ENCODE measurements at regions not wholly inside any gene's neighbourhood (a gene's known extent, or its start where the extent isn't known, plus 50 kb on each side); places are given as distances from the start of the nearest gene placed in this dataset.

DNA sequence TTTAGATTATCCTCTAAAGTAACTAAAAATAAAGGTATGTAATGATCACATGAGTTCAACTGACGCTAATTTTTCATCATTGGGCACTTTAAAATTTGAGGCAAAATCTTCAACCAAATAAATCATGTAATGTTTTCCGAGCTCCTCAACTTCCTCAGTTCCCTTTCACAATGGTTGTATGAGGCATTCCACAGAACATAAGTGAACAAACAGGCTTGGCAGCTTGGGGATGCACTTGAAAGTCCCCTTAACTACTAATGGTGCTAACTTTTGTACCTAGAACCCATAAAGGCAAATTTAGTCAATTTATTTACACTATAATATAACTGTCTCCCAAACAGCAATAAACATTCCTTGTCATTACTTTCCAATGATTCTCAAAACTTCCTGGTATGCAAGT, 1137.9 kb downstream of the ROBO2 start:
- Histone ChIP-seq H3K23ac (ENCODE audit: low read length in 2 of 2) (no peak overlapping the region), H2AK5ac (ENCODE audit: low read length, severe bottlenecking) (no peak overlapping the region), H3K4me1 (ENCODE audit: control insufficient read depth, insufficient read depth, low read depth, low read length) (no peaks in the 10 kb centered on the region), H2BK15ac (ENCODE audit: low read depth, poor library complexity, severe bottlenecking) (no peak overlapping the region), H2BK12ac (ENCODE audit: low read length in 2 of 2) (no peak overlapping the region), H2AFZ (ENCODE audit: low read depth, low read length) (no peak overlapping the region), H3K36me3 (ENCODE audit: control insufficient read depth in 1 of 2, insufficient read depth in 2 of 2, low read depth in 1 of 2, low read length in 2 of 2) (no peaks in the 10 kb centered on the region), H2BK5ac (ENCODE audit: low read depth, low read length, poor library complexity, severe bottlenecking) (no peak overlapping the region), H3K14ac (ENCODE audit: low read length in 2 of 2) (no peak overlapping the region), H3K9me3 (ENCODE audit: control insufficient read depth, low read length) (no peaks in the 10 kb centered on the region), H3K4me2 (ENCODE audit: low read length, poor library complexity, severe bottlenecking) (no peak overlapping the region), H2BK120ac (ENCODE audit: low read depth, low read length) (no peak overlapping the region), H3K4ac (ENCODE audit: low read depth in 1 of 2, low read length in 2 of 2) (no peak overlapping the region), H4K91ac (ENCODE audit: low read length) (no peak overlapping the region), H3K4me3 (ENCODE audit: insufficient read depth in 1 of 2, low read depth in 1 of 2, low read length in 2 of 2) (no peak overlapping the region), H3K9ac (ENCODE audit: low read length) (no peak overlapping the region), H3K27me3 (ENCODE audit: control insufficient read depth in 1 of 2, insufficient read depth in 1 of 2, low read length in 2 of 2) (no peaks in the 10 kb centered on the region), H3K27ac (ENCODE audit: low read length, poor library complexity, severe bottlenecking) (no peak overlapping the region), H3K79me1 (replicated peaks; ENCODE audit: low read length, poor library complexity, severe bottlenecking) (no peaks in the 10 kb centered on the region), H3K18ac (ENCODE audit: low read depth in 1 of 2, low read length in 2 of 2) (no peak overlapping the region), H4K8ac (ENCODE audit: low read length) (no peak overlapping the region)
- no peak for DNase-seq
- WGBS, result 86% methylated on average over 2 of the region's 2 CpGs

DNA sequence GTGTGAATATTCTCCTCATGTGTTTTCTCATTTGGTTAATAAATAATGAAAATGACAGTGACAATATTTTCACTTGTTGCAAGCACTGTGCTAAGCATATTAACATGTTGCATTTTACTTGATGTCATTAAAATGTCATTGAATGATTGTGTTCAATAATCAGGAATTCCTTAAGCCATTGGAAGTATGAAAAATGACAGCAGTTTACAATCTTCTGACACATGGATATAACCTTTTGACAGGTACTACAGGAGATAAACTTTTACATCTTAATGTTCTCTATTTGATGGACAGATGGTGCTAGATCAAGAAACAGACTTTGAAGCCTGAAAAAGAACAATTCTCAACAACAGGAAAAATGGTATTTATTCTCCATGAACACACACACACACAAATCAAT, 1138.3 kb downstream of the ROBO2 start:
- Histone ChIP-seq H2AFZ (ENCODE audit: low read depth, low read length) (no peak overlapping the region), H2BK5ac (ENCODE audit: low read depth, low read length, poor library complexity, severe bottlenecking) (no peak overlapping the region), H4K91ac (ENCODE audit: low read length) (no peak overlapping the region), H2AK5ac (ENCODE audit: low read length, severe bottlenecking) (no peak overlapping the region), H3K4me2 (ENCODE audit: low read length, poor library complexity, severe bottlenecking) (no peak overlapping the region), H3K9ac (ENCODE audit: low read length) (no peak overlapping the region), H3K23ac (ENCODE audit: low read length in 2 of 2) (no peak overlapping the region), H3K27ac (ENCODE audit: low read length, poor library complexity, severe bottlenecking) (no peak overlapping the region), H2BK120ac (ENCODE audit: low read depth, low read length) (no peak overlapping the region), H3K18ac (ENCODE audit: low read depth in 1 of 2, low read length in 2 of 2) (no peak overlapping the region), H3K27me3 (ENCODE audit: control insufficient read depth in 1 of 2, insufficient read depth in 1 of 2, low read length in 2 of 2) (no peaks in the 10 kb centered on the region), H3K4me1 (ENCODE audit: control insufficient read depth, insufficient read depth, low read depth, low read length) (no peaks in the 10 kb centered on the region), H2BK15ac (ENCODE audit: low read depth, poor library complexity, severe bottlenecking) (no peak overlapping the region), H4K8ac (ENCODE audit: low read length) (no peak overlapping the region), H3K9me3 (ENCODE audit: control insufficient read depth, low read length) (no peaks in the 10 kb centered on the region), H3K4me3 (ENCODE audit: insufficient read depth in 1 of 2, low read depth in 1 of 2, low read length in 2 of 2) (no peak overlapping the region), H3K14ac (ENCODE audit: low read length in 2 of 2) (no peak overlapping the region), H3K79me1 (replicated peaks; ENCODE audit: low read length, poor library complexity, severe bottlenecking) (no peaks in the 10 kb centered on the region), H3K4ac (ENCODE audit: low read depth in 1 of 2, low read length in 2 of 2) (no peak overlapping the region), H2BK12ac (ENCODE audit: low read length in 2 of 2) (no peak overlapping the region), H3K36me3 (ENCODE audit: control insufficient read depth in 1 of 2, insufficient read depth in 2 of 2, low read depth in 1 of 2, low read length in 2 of 2) (no peaks in the 10 kb centered on the region)
- DNase-seq, result no peak

DNA sequence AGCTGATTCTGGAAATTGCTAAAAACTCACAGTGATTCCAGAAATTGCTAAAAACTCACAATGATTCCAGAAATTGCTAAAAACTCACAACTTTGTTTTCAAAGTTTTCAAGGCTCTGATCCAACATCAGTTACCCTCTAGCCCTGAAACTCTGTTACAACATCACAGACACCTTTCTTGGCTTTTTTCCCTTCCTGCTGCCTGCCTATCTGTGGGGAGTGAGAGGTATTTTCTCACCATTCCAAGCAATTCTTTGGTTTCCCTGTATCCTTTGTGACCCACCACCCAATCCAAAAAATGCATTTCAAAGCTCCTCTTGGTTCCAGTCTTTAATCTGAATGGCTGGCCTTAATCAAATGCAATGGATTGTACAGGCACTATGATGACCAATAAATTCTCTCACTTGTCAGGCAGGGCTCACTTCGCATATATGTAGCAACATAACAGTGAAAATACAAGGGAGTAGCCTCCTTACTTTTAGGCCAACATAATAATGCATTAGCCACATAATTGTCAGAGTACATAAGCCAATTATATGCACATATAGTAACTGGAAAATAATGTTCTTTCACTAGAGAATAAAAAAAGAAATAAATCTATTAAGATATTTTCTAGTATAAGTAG, 1139.0 kb downstream of the ROBO2 start:
- H3K27me3 ChIP-seq (ENCODE audit: control insufficient read depth in 1 of 2, insufficient read depth in 1 of 2, low read length in 2 of 2), result no peaks in the 10 kb centered on the region
- H3K36me3 ChIP-seq (ENCODE audit: control insufficient read depth in 1 of 2, insufficient read depth in 2 of 2, low read depth in 1 of 2, low read length in 2 of 2), result no peaks in the 10 kb centered on the region
- H3K9me3 ChIP-seq (ENCODE audit: control insufficient read depth, low read length), result no peaks in the 10 kb centered on the region
- no peak for DNase-seq
- H3K27ac ChIP-seq (ENCODE audit: low read length, poor library complexity, severe bottlenecking), result no peak overlapping the region
- H3K4me3 ChIP-seq (ENCODE audit: insufficient read depth in 1 of 2, low read depth in 1 of 2, low read length in 2 of 2), result no peak overlapping the region
- 60% methylated on average over 1 of the region's 1 CpG for WGBS
- H2BK120ac ChIP-seq (ENCODE audit: low read depth, low read length), result no peak overlapping the region
- H3K14ac ChIP-seq (ENCODE audit: low read length in 2 of 2), result no peak overlapping the region
- no peak overlapping the region for H2AFZ ChIP-seq (ENCODE audit: low read depth, low read length)
- no peaks in the 10 kb centered on the region for H3K4me1 ChIP-seq (ENCODE audit: control insufficient read depth, insufficient read depth, low read depth, low read length)
- H2BK15ac ChIP-seq (ENCODE audit: low read depth, poor library complexity, severe bottlenecking), result no peak overlapping the region
- no peak overlapping the region for H4K91ac ChIP-seq (ENCODE audit: low read length)
- no peak overlapping the region for H3K4ac ChIP-seq (ENCODE audit: low read depth in 1 of 2, low read length in 2 of 2)
- no peak overlapping the region for H2BK12ac ChIP-seq (ENCODE audit: low read length in 2 of 2)
- no peak overlapping the region for H4K8ac ChIP-seq (ENCODE audit: low read length)
- no peaks in the 10 kb centered on the region for H3K79me1 ChIP-seq (replicated peaks; ENCODE audit: low read length, poor library complexity, severe bottlenecking)
- no peak overlapping the region for H2AK5ac ChIP-seq (ENCODE audit: low read length, severe bottlenecking)
- no peak overlapping the region for H2BK5ac ChIP-seq (ENCODE audit: low read depth, low read length, poor library complexity, severe bottlenecking)
- no peak overlapping the region for H3K9ac ChIP-seq (ENCODE audit: low read length)
- no peak overlapping the region for H3K23ac ChIP-seq (ENCODE audit: low read length in 2 of 2)
- no peak overlapping the region for H3K4me2 ChIP-seq (ENCODE audit: low read length, poor library complexity, severe bottlenecking)
- no peak overlapping the region for H3K18ac ChIP-seq (ENCODE audit: low read depth in 1 of 2, low read length in 2 of 2)

DNA sequence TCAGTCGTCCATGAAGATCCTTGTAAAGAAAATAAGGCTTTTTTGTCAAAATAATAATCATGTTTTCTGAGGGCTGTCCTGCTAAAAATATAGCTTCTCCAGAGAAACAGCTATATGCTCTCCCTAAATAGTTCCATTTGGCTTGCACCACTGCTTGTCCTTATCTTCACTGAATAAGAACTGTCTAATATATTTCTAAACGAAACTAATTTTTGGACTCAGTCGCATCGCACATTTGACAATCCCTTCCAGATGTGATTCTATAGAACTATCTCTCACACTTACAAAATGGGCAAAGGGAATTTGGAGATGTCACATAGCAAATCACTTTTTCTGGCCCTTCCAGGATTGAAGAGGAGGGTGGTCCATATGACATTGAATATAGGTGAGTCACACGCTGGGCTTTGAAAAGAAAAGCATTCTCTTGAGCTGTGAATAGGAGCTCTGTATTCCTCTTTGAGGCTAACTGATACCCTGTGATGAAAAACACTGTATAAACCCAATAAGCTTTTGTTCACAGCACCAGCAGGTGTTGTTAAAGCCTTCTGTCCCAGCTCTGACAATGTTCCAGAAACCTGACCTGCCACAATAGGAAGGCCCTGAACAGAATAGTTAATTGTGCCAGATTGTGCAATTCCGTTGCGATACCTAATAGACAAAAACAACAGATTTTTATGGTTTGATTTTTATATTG, 1144.2 kb downstream of the ROBO2 start:
- Histone ChIP-seq H3K27ac (ENCODE audit: low read length, poor library complexity, severe bottlenecking) (no peak overlapping the region), H2BK15ac (ENCODE audit: low read depth, poor library complexity, severe bottlenecking) (no peak overlapping the region), H4K8ac (ENCODE audit: low read length) (no peak overlapping the region), H2AFZ (ENCODE audit: low read depth, low read length) (no peak overlapping the region), H3K4me1 (ENCODE audit: control insufficient read depth, insufficient read depth, low read depth, low read length) (no peaks in the 10 kb centered on the region), H3K14ac (ENCODE audit: low read length in 2 of 2) (no peak overlapping the region), H3K36me3 (ENCODE audit: control insufficient read depth in 1 of 2, insufficient read depth in 2 of 2, low read depth in 1 of 2, low read length in 2 of 2) (no peaks in the 10 kb centered on the region), H3K4ac (ENCODE audit: low read depth in 1 of 2, low read length in 2 of 2) (no peak overlapping the region), H3K4me3 (ENCODE audit: insufficient read depth in 1 of 2, low read depth in 1 of 2, low read length in 2 of 2) (no peak overlapping the region), H3K23ac (ENCODE audit: low read length in 2 of 2) (no peak overlapping the region), H3K79me1 (replicated peaks; ENCODE audit: low read length, poor library complexity, severe bottlenecking) (no peaks in the 10 kb centered on the region), H3K9ac (ENCODE audit: low read length) (no peak overlapping the region), H2BK120ac (ENCODE audit: low read depth, low read length) (no peak overlapping the region), H3K9me3 (ENCODE audit: control insufficient read depth, low read length) (no peaks in the 10 kb centered on the region), H3K27me3 (ENCODE audit: control insufficient read depth in 1 of 2, insufficient read depth in 1 of 2, low read length in 2 of 2) (no peaks in the 10 kb centered on the region), H2BK5ac (ENCODE audit: low read depth, low read length, poor library complexity, severe bottlenecking) (no peak overlapping the region), H3K4me2 (ENCODE audit: low read length, poor library complexity, severe bottlenecking) (no peak overlapping the region), H3K18ac (ENCODE audit: low read depth in 1 of 2, low read length in 2 of 2) (no peak overlapping the region), H2BK12ac (ENCODE audit: low read length in 2 of 2) (no peak overlapping the region), H2AK5ac (ENCODE audit: low read length, severe bottlenecking) (no peak overlapping the region), H4K91ac (ENCODE audit: low read length) (no peak overlapping the region)
- WGBS, result 91% methylated on average over 4 of the region's 7 CpGs
- no peak for DNase-seq
